H1 (cell line): ENCODE measurements at regions not wholly inside any gene's neighbourhood (a gene's known extent, or its start where the extent isn't known, plus 50 kb on each side); places are given as distances from the start of the nearest gene placed in this dataset.

Experiments
- CTCF ChIA-PET: fragments of 300-600 bp; sonication (Branson Sonifier 250); formaldehyde crosslinking; loops from one replicate; lab custom pipeline; 2021; ENCODE audit not compliant: partially characterized antibody; lab: Charles Lee
- POLR2A ChIA-PET: fragments of 300-600 bp; sonication (Branson Sonifier 250); formaldehyde crosslinking; loops from one replicate; lab custom pipeline; 2021; ENCODE audit warnings: inconsistent platforms; ENCODE audit not compliant: partially characterized antibody; lab: Charles Lee
- DNase-seq, 2 experiments: peaks; one replicate each; pipeline versions ENCODE4 v3.0.0 to v3.0.0-alpha.2; 2010 to 2022; ENCODE audit warnings: low spot score in 2 of 2, low read depth in 1 of 2, mixed read lengths in 1 of 2
- FAIRE-seq: peaks from 2 replicates; lab custom pipeline; 2011; peaks lifted over from hg19 to GRCh38; lab: Jason Lieb, UNC
- H2AFZ ChIP-seq: 2 replicates; pipeline ENCODE4 v1.8.1; 2012; ENCODE audit warnings: low read length, inconsistent platforms
- H2AK5ac ChIP-seq: 2 replicates; pipeline ENCODE4 v1.6.1; 2013; ENCODE audit warnings: low read depth, low read length
- H2BK120ac ChIP-seq: replicated peaks from 2 replicates; pipeline ENCODE3; 2013; ENCODE audit warnings: low read depth, low read length, inconsistent platforms
- H2BK12ac ChIP-seq: 2 replicates; pipeline ENCODE4 v1.6.1; 2013; ENCODE audit warnings: low read depth, low read length
- H2BK15ac ChIP-seq: 2 replicates; pipeline ENCODE4 v1.6.1; 2013; ENCODE audit warnings: low read length
- H2BK20ac ChIP-seq: 2 replicates; pipeline ENCODE4 v1.6.1; 2013; ENCODE audit warnings: low read length
- H2BK5ac ChIP-seq: 2 replicates; pipeline ENCODE4 v1.6.1; 2013; ENCODE audit warnings: low read depth, low read length
- H3K14ac ChIP-seq: 2 replicates; pipeline ENCODE4 v1.6.1; 2013; ENCODE audit warnings: inconsistent platforms; ENCODE audit not compliant: insufficient read length
- H3K18ac ChIP-seq: 2 replicates; pipeline ENCODE4 v1.6.1; 2013; ENCODE audit warnings: low read length; ENCODE audit errors: extremely low read depth
- H3K23ac ChIP-seq: 2 replicates; pipeline ENCODE4 v1.6.1; 2013; ENCODE audit warnings: inconsistent platforms; ENCODE audit not compliant: insufficient read length
- H3K23me2 ChIP-seq: 2 replicates; pipeline ENCODE4 v1.6.1; 2013; ENCODE audit warnings: low read depth, low read length
- H3K27ac ChIP-seq: 2 replicates; pipeline ENCODE4 v1.6.1; 2011; ENCODE audit warnings: low read depth, low read length, inconsistent platforms
- H3K27me3 ChIP-seq, 4 experiments: replicated peaks in 1 of 4; 1 replicate in 1 of 4; 2 replicates in 3 of 4; pipeline versions ENCODE4 v1.6.1 to v1.8.1; 2011 to 2013; ENCODE audit warnings: low read length in 3 of 4, mild to moderate bottlenecking in 3 of 4, inconsistent platforms in 2 of 4, mixed read lengths in 2 of 4, moderate library complexity in 1 of 4; ENCODE audit not compliant: control insufficient read depth in 3 of 4, insufficient read depth in 3 of 4; ENCODE audit errors: extremely low read depth in 1 of 4
- H3K36me3 ChIP-seq, 4 experiments: 2 replicates each; pipeline versions ENCODE4 v1.6.1 to v1.8.1; 2011 to 2013; ENCODE audit warnings: mild to moderate bottlenecking in 4 of 4, low read length in 3 of 4, moderate library complexity in 2 of 4, control low read depth in 1 of 4, inconsistent platforms in 1 of 4; ENCODE audit not compliant: insufficient read depth in 4 of 4, control insufficient read depth in 2 of 4
- H3K4ac ChIP-seq: replicated peaks from 2 replicates; pipeline ENCODE3; 2013; ENCODE audit warnings: low read length, low read depth, mixed read lengths, inconsistent platforms; ENCODE audit not compliant: insufficient read length
- H3K4me1 ChIP-seq, 4 experiments: replicated peaks in 1 of 4; 1 replicate in 1 of 4; 2 replicates in 3 of 4; pipeline versions ENCODE4 v1.6.1 to v1.8.1; 2011 to 2013; ENCODE audit warnings: low read length in 3 of 4, inconsistent platforms in 2 of 4, mixed read lengths in 1 of 4; ENCODE audit not compliant: insufficient read depth in 4 of 4, control insufficient read depth in 3 of 4
- H3K4me2 ChIP-seq, 2 experiments: 2 replicates each; pipeline versions ENCODE4 v1.6.1 to v1.8.1; 2011 to 2013; ENCODE audit warnings: low read depth in 2 of 2, low read length in 2 of 2, control low read depth in 1 of 2, inconsistent platforms in 1 of 2, mild to moderate bottlenecking in 1 of 2; ENCODE audit not compliant: insufficient read depth in 1 of 2
- H3K4me3 ChIP-seq, 4 experiments: fragments of 200-600, 300-600 bp in 1 of 4; sonication (generic), shearing (Covaris generic), sonication (Bioruptor Twin) in 1 of 4; 2 replicates each; pipeline versions ENCODE4 v1.5.1 to v1.8.1; 2011 to 2016; ENCODE audit warnings: low read length in 4 of 4, low read depth in 3 of 4, control low read depth in 2 of 4, inconsistent platforms in 2 of 4, mild to moderate bottlenecking in 2 of 4, mixed read lengths in 1 of 4, moderate library complexity in 1 of 4; ENCODE audit not compliant: insufficient read depth in 2 of 4; ENCODE audit errors: extremely low read depth in 1 of 4
- H3K56ac ChIP-seq: replicated peaks from 2 replicates; pipeline ENCODE3; 2013; ENCODE audit warnings: low read depth, mild to moderate bottlenecking, mixed read lengths, low read length, inconsistent platforms; ENCODE audit not compliant: insufficient read length
- H3K79me1 ChIP-seq: 2 replicates; pipeline ENCODE4 v1.6.1; 2013; ENCODE audit warnings: low read depth, low read length, control low read depth
- H3K79me2 ChIP-seq, 2 experiments: 2 replicates each; pipeline versions ENCODE4 v1.6.1 to v1.8.1; 2012 to 2013; ENCODE audit warnings: low read length in 2 of 2, mild to moderate bottlenecking in 2 of 2, inconsistent platforms in 1 of 2; ENCODE audit not compliant: insufficient read depth in 2 of 2, control insufficient read depth in 1 of 2
- H3K9ac ChIP-seq, 4 experiments: replicated peaks in 1 of 4; 1 replicate in 1 of 4; 2 replicates in 3 of 4; pipeline versions ENCODE4 v1.6.1 to v1.8.1; 2011 to 2013; ENCODE audit warnings: low read depth in 3 of 4, low read length in 3 of 4, control low read depth in 2 of 4, mild to moderate bottlenecking in 2 of 4, moderate library complexity in 2 of 4, inconsistent platforms in 1 of 4; ENCODE audit errors: extremely low read depth in 1 of 4
- H3K9me3 ChIP-seq, 2 experiments: 2 replicates each; pipeline versions ENCODE4 v1.6.1 to v1.8.1; 2012 to 2013; ENCODE audit warnings: mild to moderate bottlenecking in 2 of 2, moderate library complexity in 2 of 2, control low read depth in 1 of 2, inconsistent platforms in 1 of 2, low read depth in 1 of 2, low read length in 1 of 2, mixed read lengths in 1 of 2; ENCODE audit not compliant: insufficient read depth in 2 of 2
- H4K20me1 ChIP-seq, 2 experiments: replicated peaks in 1 of 2; 2 replicates each; pipeline versions ENCODE3 to v1.8.1; 2011 to 2013; ENCODE audit warnings: inconsistent platforms in 2 of 2, low read length in 2 of 2, mild to moderate bottlenecking in 1 of 2; ENCODE audit not compliant: insufficient read depth in 2 of 2, control insufficient read depth in 1 of 2
- H4K5ac ChIP-seq: 2 replicates; pipeline ENCODE4 v1.6.1; 2013; ENCODE audit warnings: low read length, low read depth, mixed read lengths, inconsistent platforms; ENCODE audit not compliant: insufficient read length
- H4K8ac ChIP-seq: 2 replicates; pipeline ENCODE4 v1.8.0; 2013; ENCODE audit warnings: mild to moderate bottlenecking, moderate library complexity, low read length, inconsistent platforms; ENCODE audit not compliant: insufficient read depth; ENCODE audit errors: extremely low read depth
- H4K91ac ChIP-seq: replicated peaks from 2 replicates; pipeline ENCODE3; 2013; ENCODE audit warnings: low read length, mixed read lengths, inconsistent platforms; ENCODE audit not compliant: insufficient read length
- CEBPB ChIP-seq: IDR thresholded peaks from 2 replicates; pipeline ENCODE4 v1.6.1; 2012; ENCODE audit warnings: low read depth, low read length
- KDM4A ChIP-seq: IDR thresholded peaks from one replicate; pipeline ENCODE4 v1.7.1; 2012; ENCODE audit warnings: low read depth, mild to moderate bottlenecking, moderate library complexity, low read length, inconsistent platforms; ENCODE audit not compliant: severe bottlenecking
- KDM5A ChIP-seq: fragments of 200-600 bp; IDR thresholded peaks from 2 replicates; pipeline ENCODE4 v1.7.1; 2012; ENCODE audit warnings: mild to moderate bottlenecking, low read length, inconsistent platforms, mixed read lengths
- NRF1 ChIP-seq: IDR thresholded peaks from 2 replicates; pipeline ENCODE4 v1.6.1; 2011; ENCODE audit warnings: mild to moderate bottlenecking, low read depth, low read length, improper control_type of control experiment
- WGBS, 2 experiments: shearing (Covaris generic) in 1 of 2; methylation state at CpG; one replicate each; pipeline versions ENCODE4 v1.1.6 to v1.1.7; 2013 to 2015; ENCODE audit warnings: low lambda C conversion rate in 2 of 2, mixed read lengths in 2 of 2, inconsistent platforms in 1 of 2, low coverage in 1 of 2, missing lambda C conversion rate in 1 of 2; ENCODE audit not compliant: insufficient replicate concordance in 2 of 2, insufficient coverage in 1 of 2, insufficient read length in 1 of 2; ENCODE audit errors: extremely low coverage in 1 of 2, missing lambda C conversion rate in 1 of 2; 5-methylcytosine and 5-hydroxymethylcytosine counted together

DNA sequence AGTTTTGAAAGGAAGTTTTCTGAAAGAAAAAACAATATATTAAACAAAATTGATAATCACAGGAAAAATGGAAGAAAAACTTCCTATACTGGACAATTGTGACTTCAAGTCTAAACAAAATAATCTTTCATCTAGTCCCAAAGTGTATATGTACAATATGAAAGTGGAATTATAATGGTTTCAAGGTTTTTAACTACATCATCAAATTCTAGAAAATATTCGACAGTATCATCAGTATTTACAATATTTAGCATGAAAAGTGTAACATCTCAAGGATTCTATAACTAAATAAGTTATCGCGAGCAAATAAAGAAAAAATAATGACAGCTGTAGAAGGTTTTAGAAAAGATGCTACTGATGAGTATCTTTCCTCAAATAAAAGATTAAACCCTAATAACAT lies 310.9 kb upstream of the LRFN5 start:
- Histone ChIP-seq H2BK12ac (no peak overlapping the region), H3K23me2 (no peaks in the 10 kb centered on the region), H4K91ac (no peak overlapping the region), H4K20me1 (no peaks in the 10 kb centered on the region), H4K5ac (no peak overlapping the region), H3K14ac (no peak overlapping the region), H3K9ac (no peak overlapping the region), H3K9me3 (no peaks in the 10 kb centered on the region), H4K8ac (no peak overlapping the region), H3K27ac (no peak overlapping the region), H3K4me3 (no peak overlapping the region), H3K4me2 (no peak overlapping the region), H3K36me3 (no peaks in the 10 kb centered on the region), H2AK5ac (no peak overlapping the region), H2BK5ac (no peak overlapping the region), H2BK15ac (no peak overlapping the region), H3K4ac (no peak overlapping the region), H2AFZ (no peak overlapping the region), H3K79me2 (no peaks in the 10 kb centered on the region), H2BK120ac (no peak overlapping the region), H3K23ac (no peak overlapping the region), H3K27me3 (no peaks in the 10 kb centered on the region), H3K4me1 (0 out of 7 replicates have a peak, but pooled peaks cover 0 to 2% (median 0%) of the 10 kb centered on the region in 4 experiments), H3K18ac (no peak overlapping the region), H3K79me1 (no peaks in the 10 kb centered on the region), H3K56ac (no peak overlapping the region), H2BK20ac (no peak overlapping the region)
- WGBS, 2 experiments, result 95% methylated on average over 3 of the region's 3 CpGs; no CpG with 5 or more reads in 1 of the 2 experiments
- no peak for FAIRE-seq
- ChIA-PET POLR2A (no interaction called here), CTCF (no interaction called here)
- DNase-seq, result no peak
- no peak for TF ChIP-seq KDM4A
- no peak for TF ChIP-seq KDM5A
- no peak for TF ChIP-seq CEBPB
- no peak for TF ChIP-seq NRF1
